ENCODE measurements at regions not wholly inside any gene's neighbourhood (a gene's known extent, or its start where the extent isn't known, plus 50 kb on each side); places are given as distances from the start of the nearest gene placed in this dataset.

GRCh38 chr5:168072665-168073064 is 218.8 kb upstream of the WWC1 start (continued):
- TF ChIP-seq ZBTB25 (CRISPR knock-in tag; IDR thresholded peaks at IDR 0.05) (no peak), MIER2 (CRISPR knock-in tag; IDR thresholded peaks at IDR 0.05) (no peak), ZNF549 (CRISPR knock-in tag; IDR thresholded peaks at IDR 0.05) (no peak)

- POLR2A ChIA-PET, result no interaction called here
- Histone ChIP-seq H3K4me1 (ENCODE audit: insufficient read depth, low read length) (no peaks in the 10 kb centered on the region), H3K9me3 (ENCODE audit: low read length) (no peaks in the 10 kb centered on the region), H3K79me2 (ENCODE audit: insufficient read depth, low read length) (no peaks in the 10 kb centered on the region), H3K4me2 (ENCODE audit: low read depth, low read length) (no peak overlapping the region), H3K4me3 (replicated peaks in 1 of 3; ENCODE audit: insufficient read depth in 1 of 3, low read depth in 2 of 3, low read length in 3 of 3) (no peak overlapping the region), H3K9ac (ENCODE audit: insufficient read depth, low read depth, low read length) (no peak overlapping the region), H3K36me3 (replicated peaks in 1 of 2; ENCODE audit: control insufficient read depth in 1 of 2, insufficient read depth in 2 of 2, low read length in 2 of 2) (no peaks in the 10 kb centered on the region), H3K27me3 (ENCODE audit: control insufficient read depth in 1 of 2, insufficient read depth in 2 of 2, low read length in 2 of 2) (no peaks in the 10 kb centered on the region), H4K20me1 (ENCODE audit: insufficient read depth, low read length) (no peaks in the 10 kb centered on the region), H3K27ac (ENCODE audit: extremely low read length, insufficient read depth, low read length) (no peak overlapping the region), H2AFZ (ENCODE audit: low read length) (no peak overlapping the region)
- BruUV-seq (replicated peaks), result no TSS peak
- DNase-seq (ENCODE audit: low spot score), result no peak
- in situ Hi-C loops (cut with HindIII; ENCODE audit: extremely low pct_ligation_motif_present, low pct_unique_long_range_greater_than_20kb), result no loop called here
- ATAC-seq, result no peak
- FAIRE-seq, result no peak
- intact Hi-C loops (cut with micrococcal nuclease; ENCODE audit: unreplicated experiment), result no loop called here
- TF ChIP-seq ZNF891 (CRISPR knock-in tag; IDR thresholded peaks at IDR 0.05) (no peak), PAX8 (CRISPR knock-in tag; IDR thresholded peaks at IDR 0.05; ENCODE audit: borderline replicate concordance) (no peak), ZBTB2 (CRISPR knock-in tag; IDR thresholded peaks at IDR 0.05; ENCODE audit: low read depth) (no peak), PAF1 (CRISPR knock-in tag; IDR thresholded peaks at IDR 0.05) (no peak), ZNF768 (CRISPR knock-in tag; IDR thresholded peaks at IDR 0.05) (no peak), RBAK (CRISPR knock-in tag; IDR thresholded peaks at IDR 0.05) (no peak)
- CTCF ChIA-PET (ENCODE audit: low intra/inter-chr PET ratio, low total read pairs), result no interaction called here
- 22% methylated on average over 5 of the region's 5 CpGs for WGBS (ENCODE audit: low lambda C conversion rate)
Observed at GRCh38 chr5:168073311-168073710, 218.1 kb upstream of the WWC1 start.
